AG09319 (cell line): ENCODE measurements at regions not wholly inside any gene's neighbourhood (a gene's known extent, or its start where the extent isn't known, plus 50 kb on each side); places are given as distances from the start of the nearest gene placed in this dataset.
A peak's percentile ranks its signal among the peaks of the same experiment; 100 is the strongest.

Experiments used
- DNase-seq: peaks from one replicate; pipeline ENCODE4 v3.0.0-alpha.2; 2010; ENCODE audit warnings: low read depth; ENCODE audit errors: extremely low read depth
- TF ChIP-seq, protein P1 (sequence below): IDR thresholded peaks from 2 replicates; pipeline ENCODE4 v1.5.1; 2011; ENCODE audit warnings: low read depth, mild to moderate bottlenecking, inconsistent platforms, low read length, moderate library complexity

DNA sequence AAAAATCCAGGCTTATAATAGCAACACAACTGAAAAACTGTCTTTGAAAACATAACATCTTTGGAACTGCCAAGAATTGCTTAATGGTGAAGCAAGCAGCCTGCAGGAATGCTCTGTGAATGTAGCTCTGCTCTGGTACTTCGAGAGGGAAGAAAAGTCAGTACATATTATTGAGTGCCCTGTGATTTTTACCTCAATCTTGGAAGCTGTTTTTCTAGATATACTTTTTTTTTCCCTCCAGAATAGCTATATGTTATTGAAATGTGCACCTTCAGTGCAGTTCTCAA, 508.1 kb downstream of the PCNX1 start:
- DNase-seq = peak; percentile 25

GRCh38 chr14:71416392-71416791, 509.1 kb downstream of the PCNX1 start:
- DNase-seq = no peak
- TF ChIP-seq, protein P1, sequence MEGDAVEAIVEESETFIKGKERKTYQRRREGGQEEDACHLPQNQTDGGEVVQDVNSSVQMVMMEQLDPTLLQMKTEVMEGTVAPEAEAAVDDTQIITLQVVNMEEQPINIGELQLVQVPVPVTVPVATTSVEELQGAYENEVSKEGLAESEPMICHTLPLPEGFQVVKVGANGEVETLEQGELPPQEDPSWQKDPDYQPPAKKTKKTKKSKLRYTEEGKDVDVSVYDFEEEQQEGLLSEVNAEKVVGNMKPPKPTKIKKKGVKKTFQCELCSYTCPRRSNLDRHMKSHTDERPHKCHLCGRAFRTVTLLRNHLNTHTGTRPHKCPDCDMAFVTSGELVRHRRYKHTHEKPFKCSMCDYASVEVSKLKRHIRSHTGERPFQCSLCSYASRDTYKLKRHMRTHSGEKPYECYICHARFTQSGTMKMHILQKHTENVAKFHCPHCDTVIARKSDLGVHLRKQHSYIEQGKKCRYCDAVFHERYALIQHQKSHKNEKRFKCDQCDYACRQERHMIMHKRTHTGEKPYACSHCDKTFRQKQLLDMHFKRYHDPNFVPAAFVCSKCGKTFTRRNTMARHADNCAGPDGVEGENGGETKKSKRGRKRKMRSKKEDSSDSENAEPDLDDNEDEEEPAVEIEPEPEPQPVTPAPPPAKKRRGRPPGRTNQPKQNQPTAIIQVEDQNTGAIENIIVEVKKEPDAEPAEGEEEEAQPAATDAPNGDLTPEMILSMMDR = no peak

More for the DNA sequence above, 508.1 kb downstream of the PCNX1 start:
- TF ChIP-seq, protein P1 = no peak

DNA sequence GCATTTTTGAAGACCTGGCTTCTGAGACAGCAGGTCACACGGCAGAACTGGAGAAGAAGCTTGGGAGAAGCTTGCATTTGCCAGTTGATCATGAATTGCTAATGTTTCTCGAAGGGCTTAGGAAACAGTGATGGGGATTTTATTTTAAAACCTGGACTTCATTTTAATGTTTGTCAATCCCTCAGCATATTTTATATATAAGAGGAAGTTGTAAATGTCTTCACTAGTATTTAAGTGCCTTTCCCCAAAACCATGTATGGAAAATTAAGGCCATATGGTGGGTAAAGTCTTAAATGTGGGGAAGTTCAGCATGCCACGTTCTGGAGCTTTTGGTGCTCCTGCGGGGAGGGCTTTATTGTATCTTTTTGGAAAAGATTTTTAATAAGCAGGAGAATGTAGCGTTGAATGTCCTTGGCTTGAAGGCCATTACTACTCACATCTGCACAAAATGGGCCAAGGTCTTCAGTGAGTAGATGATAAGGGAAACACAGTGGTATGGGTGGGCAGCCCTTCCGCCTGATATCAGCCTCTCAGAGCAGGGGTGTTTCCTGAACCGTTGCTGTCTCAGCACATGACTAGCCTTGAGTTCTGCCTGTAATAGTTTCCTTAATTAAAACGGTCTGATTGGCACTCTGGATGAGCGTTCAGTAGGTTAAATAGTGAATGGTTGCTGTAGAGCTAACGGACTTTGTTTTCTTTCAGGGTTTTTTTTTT, 511.4 kb downstream of the PCNX1 start:
- DNase-seq = no peak
- TF ChIP-seq, protein P1 = no peak

DNA sequence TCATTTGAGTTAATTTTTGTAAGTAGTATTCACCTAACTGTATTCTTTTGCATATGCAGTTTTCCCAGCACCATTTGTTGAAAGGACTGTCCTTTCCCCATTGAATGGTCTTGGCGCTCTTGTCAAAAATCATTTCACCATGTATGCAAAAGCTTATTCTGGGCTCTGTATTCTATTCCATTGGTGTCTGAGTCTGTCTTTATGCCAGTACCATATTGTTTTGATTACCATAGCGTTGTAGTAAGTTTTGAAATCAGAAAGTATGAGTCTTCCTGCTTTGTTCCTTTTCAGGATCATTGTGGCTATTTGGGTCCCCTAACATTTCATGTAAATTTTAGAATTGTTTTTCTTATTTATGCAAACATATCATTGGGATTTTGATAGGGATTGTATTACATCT, 508.7 kb upstream of the RGS6 start:
- TF ChIP-seq, protein P1 = no peak
- no peak for DNase-seq

- DNase-seq = no peak
- TF ChIP-seq, protein P1 = no peak
Measured at GRCh38 chr14:71424941-71425340, 507.3 kb upstream of the RGS6 start.

DNA sequence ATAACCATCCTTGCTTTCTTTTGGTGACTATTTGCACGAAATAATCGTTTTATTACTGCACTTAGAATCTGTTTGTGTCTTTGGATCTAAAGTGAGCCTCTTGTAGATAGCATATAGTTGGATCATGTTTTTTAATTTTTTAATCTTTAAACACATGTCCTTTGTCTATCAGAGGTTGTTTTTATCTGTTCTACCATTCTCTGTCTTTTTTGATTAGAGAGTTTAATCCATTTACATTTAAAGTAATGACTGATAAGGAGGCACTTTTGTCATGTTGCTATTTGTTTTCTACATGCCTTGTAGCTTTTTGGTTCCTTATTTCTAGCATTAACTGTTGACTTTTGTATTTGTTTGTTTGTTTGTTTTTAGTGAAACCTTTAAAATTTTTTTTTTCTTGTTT, 506.2 kb upstream of the RGS6 start:
- no peak for DNase-seq
- TF ChIP-seq, protein P1 = no peak

GRCh38 chr14:71429902-71430301, 502.3 kb upstream of the RGS6 start:
- TF ChIP-seq, protein P1 = no peak
- DNase-seq = no peak
